Testis (tissue), 2 donors: ENCODE measurements at regions not wholly inside any gene's neighbourhood (a gene's known extent, or its start where the extent isn't known, plus 50 kb on each side); places are given as distances from the start of the nearest gene placed in this dataset.

ENCODE experiments used
- CTCF ChIP-seq, 3 experiments: fragments of 450-650 bp in 2 of 3; fragments of 200-600 bp in 1 of 3; sonication (generic) in 1 of 3; IDR thresholded peaks; one replicate each; pipeline ENCODE4 v1.5.1; 2016 to 2019; ENCODE audit warnings: antibody characterized with exemption in 3 of 3, mild to moderate bottlenecking in 2 of 3, moderate library complexity in 1 of 3
- POLR2A ChIP-seq: fragments of 450-650 bp; IDR thresholded peaks from one replicate; pipeline ENCODE4 v1.6.1; 2017; ENCODE audit warnings: antibody characterized with exemption, mild to moderate bottlenecking, moderate library complexity

GRCh38 chr5:93348231-93348630 lies 232.8 kb downstream of the NR2F1-AS1 start:
- TF ChIP-seq POLR2A (no peak), CTCF (IDR thresholded peaks at IDR 0.05) (no peak)
